GM12878 (cell line): ENCODE measurements at regions not wholly inside any gene's neighbourhood (a gene's known extent, or its start where the extent isn't known, plus 50 kb on each side); places are given as distances from the start of the nearest gene placed in this dataset.

Experiments used
- ATAC-seq: fragments of 200-7000 bp; cut with Tn5 transposase; 3 replicates; pipeline ENCODE4 v1.9.1; 2020; ENCODE audit warnings: mild to moderate bottlenecking, moderate library complexity
- BruUV-seq: library from RNA; stranded (reverse); fragments of 400-500 nt; replicated peaks from 2 replicates; lab custom pipeline; 2021; lab: Mats Ljungman, UMichigan
- CTCF ChIA-PET: fragments of 300-600 bp; sonication (Branson Sonifier 250); formaldehyde crosslinking; extraction: SDS; loops from one replicate; lab custom pipeline; 2021; ENCODE audit warnings: inconsistent platforms; lab: Yijun Ruan, JAX
- POLR2A ChIA-PET: fragments of 350-600 bp; formaldehyde crosslinking; extraction: SDS; loops from one replicate; lab custom pipeline; 2021; ENCODE audit warnings: inconsistent platforms; lab: Charles Lee
- RAD21 ChIA-PET: fragments of 300-600 bp; sonication (Branson Sonifier 250); formaldehyde crosslinking; loops from one replicate; lab custom pipeline; 2023; ENCODE audit warnings: antibody characterized with exemption; ENCODE audit not compliant: unreplicated experiment; lab: Charles Lee
- SMC1A ChIA-PET: fragments of 300-600 bp; sonication (Branson Sonifier 250); formaldehyde crosslinking; loops from one replicate; lab custom pipeline; 2023; ENCODE audit not compliant: unreplicated experiment, uncharacterized antibody; lab: Charles Lee
- DNase-seq: peaks from one replicate; pipeline ENCODE4 v3.0.0-alpha.2; 2011; ENCODE audit warnings: low read depth, low spot score
- FAIRE-seq: peaks from 3 replicates; lab custom pipeline; 2011; peaks lifted over from hg19 to GRCh38; lab: Jason Lieb, UNC
- H2AFZ ChIP-seq: 2 replicates; pipeline ENCODE4 v1.6.0; 2011; ENCODE audit warnings: low read depth, low read length, control low read depth; ENCODE audit not compliant: control insufficient read depth
- H3K27ac ChIP-seq: 2 replicates; pipeline ENCODE4 v1.5.1; 2011; ENCODE audit warnings: control low read depth; ENCODE audit not compliant: control insufficient read depth, insufficient read depth
- H3K27me3 ChIP-seq, 2 experiments: replicated peaks in 1 of 2; 2 replicates each; pipeline versions ENCODE4 v1.6.0 to v1.6.1; 2011; ENCODE audit warnings: low read length in 1 of 2; ENCODE audit not compliant: control insufficient read depth in 2 of 2, insufficient read depth in 2 of 2
- H3K36me3 ChIP-seq, 2 experiments: 2 replicates each; pipeline ENCODE4 v1.5.1; 2011; ENCODE audit warnings: low read length in 1 of 2; ENCODE audit not compliant: control insufficient read depth in 2 of 2, insufficient read depth in 2 of 2
- H3K4me1 ChIP-seq: 2 replicates; pipeline ENCODE4 v1.6.1; 2011; ENCODE audit warnings: mild to moderate bottlenecking, low read length, moderate library complexity, mixed read lengths; ENCODE audit not compliant: control insufficient read depth, insufficient read depth
- H3K4me2 ChIP-seq: 2 replicates; pipeline ENCODE4 v1.6.0; 2011; ENCODE audit warnings: control low read depth; ENCODE audit not compliant: control insufficient read depth, insufficient read depth
- H3K4me3 ChIP-seq: fragments of 200-600 bp; sonication (generic); 2 replicates; pipeline ENCODE4 v1.5.1; 2016
- H3K79me2 ChIP-seq: 2 replicates; pipeline ENCODE4 v1.6.0; 2011; ENCODE audit warnings: low read length; ENCODE audit not compliant: control insufficient read depth, insufficient read depth
- H3K9ac ChIP-seq: 2 replicates; pipeline ENCODE4 v1.8.0; 2011; ENCODE audit warnings: low read length, control low read depth, mixed read lengths; ENCODE audit not compliant: control insufficient read depth, insufficient read depth
- H3K9me3 ChIP-seq: replicated peaks from 3 replicates; pipeline ENCODE4 v1.5.1; 2011; ENCODE audit warnings: mild to moderate bottlenecking, low read length; ENCODE audit not compliant: control insufficient read depth, insufficient read depth
- H4K20me1 ChIP-seq: 2 replicates; pipeline ENCODE4 v1.6.0; 2011; ENCODE audit not compliant: control insufficient read depth, insufficient read depth
- CBX3 ChIP-seq: fragments of 200-600 bp; sonication (generic); IDR thresholded peaks from 2 replicates; pipeline ENCODE4 v1.6.1; 2016; ENCODE audit warnings: low read depth, borderline replicate concordance
- ELK1 ChIP-seq: IDR thresholded peaks from 2 replicates; pipeline ENCODE4 v1.6.1; 2012; ENCODE audit warnings: low read depth, low read length, improper control_type of control experiment
- FOXM1 ChIP-seq: IDR thresholded peaks from 2 replicates; pipeline ENCODE4 v1.6.1; 2012; ENCODE audit warnings: low read depth, mild to moderate bottlenecking, inconsistent platforms, low read length, moderate library complexity
- IKZF2 ChIP-seq, 2 experiments: fragments of 450-650 bp; IDR thresholded peaks; 2 replicates each; pipeline ENCODE4 v1.6.1; 2017; ENCODE audit warnings: mild to moderate bottlenecking in 2 of 2, moderate library complexity in 2 of 2
- IRF4 ChIP-seq: IDR thresholded peaks from 2 replicates; pipeline ENCODE4 v1.6.1; 2011; ENCODE audit warnings: low read depth, low read length
- JUNB ChIP-seq: IDR thresholded peaks from 2 replicates; pipeline ENCODE4 v1.6.1; 2016; ENCODE audit warnings: antibody characterized with exemption, mild to moderate bottlenecking
- MAX ChIP-seq: IDR thresholded peaks from 2 replicates; pipeline ENCODE4 v1.6.1; 2012; ENCODE audit warnings: low read depth, low read length, improper control_type of control experiment
- POLR2AphosphoS5 ChIP-seq: IDR thresholded peaks from 2 replicates; pipeline ENCODE4 v1.6.1; 2011; ENCODE audit warnings: mild to moderate bottlenecking, low read length, inconsistent platforms
- ZBTB11 ChIP-seq: fragments of 450-650 bp; formaldehyde crosslinking; IDR thresholded peaks from 2 replicates; pipeline ENCODE4 v1.5.0; 2022; ENCODE audit warnings: mild to moderate bottlenecking, missing genetic modification characterization
- WGBS: methylation state at CpG from one replicate; pipeline ENCODE4 v1.1.6; 2016; ENCODE audit warnings: low lambda C conversion rate; ENCODE audit not compliant: insufficient replicate concordance, insufficient coverage; ENCODE audit errors: missing lambda C conversion rate; 5-methylcytosine and 5-hydroxymethylcytosine counted together
- in situ Hi-C: fragments of 300-500 bp; cut with MboI; formaldehyde crosslinking; loops from 9 replicates; pipeline ENCODE4 v1.14.3; 2018; ENCODE audit warnings: mixed read lengths
- intact Hi-C: fragments of 100-400 bp; cut with micrococcal nuclease; formaldehyde crosslinking; loops from one replicate; pipeline ENCODE4 v1.14.2; 2022; ENCODE audit not compliant: unreplicated experiment

- TF ChIP-seq MAX (no peak), POLR2AphosphoS5 (no peak)
Measured at GRCh38 chr10:130993612-130994011, 317.9 kb downstream of the TCERG1L start (continued).

GRCh38 chr10:130994191-130994590 is 317.3 kb downstream of the TCERG1L start:
- 15% methylated on average over 7 of the region's 7 CpGs for WGBS
- no peak for FAIRE-seq
- SMC1A ChIA-PET: no interaction called here

More at GRCh38 chr10:130994191-130994590, 317.3 kb downstream of the TCERG1L start:
- no peak for ATAC-seq
- DNase-seq: no peak
- Histone ChIP-seq H3K27me3 (no peaks in the 10 kb centered on the region), H3K4me1 (no peaks in the 10 kb centered on the region), H3K36me3 (no peaks in the 10 kb centered on the region), H3K27ac (no peak overlapping the region), H3K79me2 (no peaks in the 10 kb centered on the region), H3K4me2 (no peak overlapping the region), H3K9me3 (no peaks in the 10 kb centered on the region; the same call in 2 of the 3 replicates), H4K20me1 (no peaks in the 10 kb centered on the region), H3K9ac (no peak overlapping the region), H2AFZ (no peak overlapping the region), H3K4me3 (no peak overlapping the region)
- ChIA-PET POLR2A (no interaction called here), RAD21 (no interaction called here), CTCF (no interaction called here)
- no peak for TF ChIP-seq CBX3
- no peak for TF ChIP-seq MAX
- TF ChIP-seq ELK1: no peak
- no peak for TF ChIP-seq IKZF2 (IDR thresholded peaks at IDR 0.05)
- TF ChIP-seq FOXM1: no peak
- TF ChIP-seq IRF4: no peak
- TF ChIP-seq ZBTB11 (CRISPR knock-in tag): no peak
- no peak for TF ChIP-seq JUNB
- BruUV-seq: no TSS peak
- in situ Hi-C loops: no loop called here
- intact Hi-C loops: no loop called here
